HEK293 (cell line): ENCODE measurements at regions not wholly inside any gene's neighbourhood (a gene's known extent, or its start where the extent isn't known, plus 50 kb on each side); places are given as distances from the start of the nearest gene placed in this dataset.

Experiments used
- CTCF ChIA-PET: fragments of 350-600 bp; formaldehyde crosslinking; extraction: SDS; loops from one replicate; lab custom pipeline; 2021; ENCODE audit warnings: antibody characterized with exemption; lab: Yijun Ruan, JAX
- POLR2A ChIA-PET: fragments of 300-600 bp; formaldehyde crosslinking; extraction: SDS; loops from one replicate; lab custom pipeline; 2020; ENCODE audit warnings: antibody characterized with exemption, inconsistent platforms; lab: Yijun Ruan, JAX
- H3K27ac ChIP-seq: fragments of 200-500 bp; sonication (Bioruptor generic); 2 replicates; pipeline ENCODE4 v1.5.1; 2014; ENCODE audit warnings: low read depth, low read length, control low read depth, inconsistent platforms; ENCODE audit errors: extremely low read depth
- H3K36me3 ChIP-seq, 2 experiments: fragments of 200-500 bp in 1 of 2; sonication (Bioruptor generic) in 1 of 2; 1 replicate in 1 of 2; 2 replicates in 1 of 2; pipeline ENCODE4 v1.5.1; 2014 to 2017; ENCODE audit warnings: inconsistent platforms in 2 of 2, low read length in 2 of 2; ENCODE audit not compliant: control insufficient read depth in 2 of 2, insufficient read depth in 1 of 2
- H3K4me1 ChIP-seq: fragments of 200-500 bp; sonication (Bioruptor generic); 2 replicates; pipeline ENCODE4 v1.5.1; 2014; ENCODE audit warnings: mild to moderate bottlenecking, low read length, inconsistent platforms; ENCODE audit not compliant: control insufficient read depth, insufficient read depth
- H3K4me3 ChIP-seq: 2 replicates; pipeline ENCODE4 v1.5.1; 2011; ENCODE audit warnings: low read depth, mild to moderate bottlenecking, control low read depth, low read length, moderate library complexity
- H3K9me3 ChIP-seq: fragments of 200-500 bp; sonication (Bioruptor generic); 2 replicates; pipeline ENCODE4 v1.5.1; 2014; ENCODE audit warnings: low read depth, low read length, inconsistent platforms; ENCODE audit not compliant: control insufficient read depth, insufficient read depth
- AEBP2 ChIP-seq: fragments of 450-650 bp; formaldehyde crosslinking; IDR thresholded peaks from 2 replicates; pipeline ENCODE4 v1.5.1; 2016; ENCODE audit warnings: missing biosample characterization, missing genetic modification characterization, borderline replicate concordance
- ATF2 ChIP-seq: fragments of 450-650 bp; formaldehyde crosslinking; IDR thresholded peaks from 2 replicates; pipeline ENCODE4 v1.5.1; 2016; ENCODE audit warnings: missing biosample characterization, missing genetic modification characterization, low read depth
- GLIS2 ChIP-seq: fragments of 450-650 bp; formaldehyde crosslinking; IDR thresholded peaks from 2 replicates; pipeline ENCODE4 v1.5.1; 2016; ENCODE audit warnings: missing biosample characterization, missing genetic modification characterization
- HOXA7 ChIP-seq: sonication (generic); formaldehyde crosslinking; IDR thresholded peaks from 2 replicates; pipeline ENCODE4 v1.8.1; 2022; ENCODE audit warnings: missing genetic modification reagents, borderline replicate concordance
- KLF7 ChIP-seq: fragments of 450-650 bp; formaldehyde crosslinking; IDR thresholded peaks from 2 replicates; pipeline ENCODE4 v1.5.1; 2016; ENCODE audit warnings: missing biosample characterization, missing genetic modification characterization, borderline replicate concordance
- KLF9 ChIP-seq: fragments of 450-650 bp; formaldehyde crosslinking; IDR thresholded peaks from 2 replicates; pipeline ENCODE4 v1.5.1; 2016; ENCODE audit warnings: missing biosample characterization, missing genetic modification characterization, low read depth
- SCRT1 ChIP-seq: fragments of 450-650 bp; formaldehyde crosslinking; IDR thresholded peaks from 2 replicates; pipeline ENCODE4 v1.5.1; 2016; ENCODE audit warnings: missing biosample characterization, missing genetic modification characterization, borderline replicate concordance
- ZNF155 ChIP-seq: fragments of 450-650 bp; formaldehyde crosslinking; IDR thresholded peaks from 2 replicates; pipeline ENCODE4 v1.5.1; 2016; ENCODE audit warnings: missing biosample characterization, missing genetic modification characterization
- ZNF169 ChIP-seq: fragments of 450-650 bp; formaldehyde crosslinking; IDR thresholded peaks from 2 replicates; pipeline ENCODE4 v1.5.1; 2016; ENCODE audit warnings: missing biosample characterization, missing genetic modification characterization
- ZNF2 ChIP-seq: fragments of 450-650 bp; formaldehyde crosslinking; IDR thresholded peaks from 2 replicates; pipeline ENCODE4 v1.5.1; 2016; ENCODE audit warnings: missing biosample characterization, missing genetic modification characterization
- ZNF214 ChIP-seq: fragments of 450-650 bp; formaldehyde crosslinking; IDR thresholded peaks from 2 replicates; pipeline ENCODE4 v1.5.1; 2017; ENCODE audit warnings: missing biosample characterization, mild to moderate bottlenecking, missing genetic modification characterization, borderline replicate concordance
- ZNF302 ChIP-seq: fragments of 450-650 bp; formaldehyde crosslinking; IDR thresholded peaks from 2 replicates; pipeline ENCODE4 v1.5.1; 2016; ENCODE audit warnings: missing biosample characterization, missing genetic modification characterization, low read depth
- ZNF324 ChIP-seq: fragments of 450-650 bp; formaldehyde crosslinking; IDR thresholded peaks from 2 replicates; pipeline ENCODE4 v1.5.1; 2016; ENCODE audit warnings: missing biosample characterization, missing genetic modification characterization
- ZNF335 ChIP-seq: fragments of 450-650 bp; formaldehyde crosslinking; conservative IDR thresholded peaks from 2 replicates; pipeline ENCODE4 v1.5.1; 2016; ENCODE audit warnings: missing biosample characterization, missing genetic modification characterization
- ZNF350 ChIP-seq: fragments of 450-650 bp; formaldehyde crosslinking; IDR thresholded peaks from 2 replicates; pipeline ENCODE4 v1.5.0; 2017; ENCODE audit warnings: missing biosample characterization, mild to moderate bottlenecking, missing genetic modification characterization
- ZNF473 ChIP-seq: fragments of 450-650 bp; formaldehyde crosslinking; IDR thresholded peaks from 2 replicates; pipeline ENCODE4 v1.5.1; 2017; ENCODE audit warnings: missing biosample characterization, missing genetic modification characterization
- ZNF521 ChIP-seq: fragments of 450-650 bp; formaldehyde crosslinking; IDR thresholded peaks from 2 replicates; pipeline ENCODE4 v1.5.1; 2017; ENCODE audit warnings: missing biosample characterization, mild to moderate bottlenecking, missing genetic modification characterization
- ZNF560 ChIP-seq: fragments of 450-650 bp; formaldehyde crosslinking; IDR thresholded peaks from 2 replicates; pipeline ENCODE4 v1.5.1; 2017; ENCODE audit warnings: missing biosample characterization, missing genetic modification characterization, borderline replicate concordance
- ZNF600 ChIP-seq: fragments of 450-650 bp; formaldehyde crosslinking; IDR thresholded peaks from 2 replicates; pipeline ENCODE4 v1.5.1; 2016; ENCODE audit warnings: missing biosample characterization, missing genetic modification characterization
- ZNF626 ChIP-seq: fragments of 450-650 bp; sonication (Bioruptor Pico); formaldehyde crosslinking; IDR thresholded peaks from 2 replicates; pipeline ENCODE4 v1.5.1; 2018; ENCODE audit warnings: missing biosample characterization, missing genetic modification characterization, inconsistent platforms
- ZNF768 ChIP-seq: fragments of 450-650 bp; formaldehyde crosslinking; IDR thresholded peaks from 2 replicates; pipeline ENCODE4 v1.5.1; 2018; ENCODE audit warnings: missing biosample characterization, mild to moderate bottlenecking, missing genetic modification characterization
- ZNF777 ChIP-seq: fragments of 450-650 bp; formaldehyde crosslinking; IDR thresholded peaks from 2 replicates; pipeline ENCODE4 v1.5.1; 2017; ENCODE audit warnings: missing biosample characterization, missing genetic modification characterization, borderline replicate concordance
- ZSCAN23 ChIP-seq: fragments of 450-650 bp; formaldehyde crosslinking; IDR thresholded peaks from 2 replicates; pipeline ENCODE4 v1.5.1; 2016; ENCODE audit warnings: missing biosample characterization, missing genetic modification characterization
- ZSCAN4 ChIP-seq: fragments of 450-650 bp; formaldehyde crosslinking; IDR thresholded peaks from 2 replicates; pipeline ENCODE4 v1.5.1; 2017; ENCODE audit warnings: missing biosample characterization, missing genetic modification characterization
- TF ChIP-seq, protein P1 (sequence below): fragments of 450-650 bp; formaldehyde crosslinking; IDR thresholded peaks from 2 replicates; pipeline ENCODE4 v1.5.1; 2016; ENCODE audit warnings: missing biosample characterization, missing genetic modification characterization
- TF ChIP-seq, protein P2 (sequence below): fragments of 450-650 bp; formaldehyde crosslinking; IDR thresholded peaks from 2 replicates; pipeline ENCODE4 v1.5.1; 2016; ENCODE audit warnings: missing biosample characterization, missing genetic modification characterization

DNA sequence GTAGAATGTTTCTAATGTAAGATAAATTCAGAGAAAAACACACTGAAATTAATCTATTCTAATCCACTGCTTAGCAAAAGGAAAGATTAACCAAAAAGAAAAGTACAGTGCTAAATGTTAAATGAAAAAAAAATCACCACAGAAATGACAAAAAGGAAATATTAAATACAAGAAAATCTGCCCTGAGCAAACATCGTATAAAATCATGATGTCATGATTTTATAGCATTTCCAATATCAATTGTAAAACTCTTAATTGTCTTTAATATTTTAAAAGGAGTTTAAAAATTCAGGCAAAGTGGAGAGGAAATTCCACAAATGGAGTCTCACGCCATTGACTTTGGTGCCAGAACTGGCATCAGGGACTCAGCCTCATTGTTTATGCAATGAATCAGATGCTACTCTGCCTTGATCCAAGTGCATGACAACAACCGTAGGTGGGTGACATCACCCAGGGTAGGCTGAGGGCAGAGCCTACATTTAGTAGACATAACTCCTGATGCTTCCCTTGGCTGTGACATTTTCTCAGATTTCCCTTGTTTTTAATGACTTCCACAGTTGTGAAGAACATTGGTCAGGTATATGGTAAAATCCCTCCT is 696.8 kb downstream of the SEMA5A start:
- Histone ChIP-seq H3K36me3 (no peaks in the 10 kb centered on the region), H3K9me3 (no peaks in the 10 kb centered on the region; the same call in 1 of the 2 replicates), H3K4me3 (no peak overlapping the region), H3K27ac (no peak overlapping the region), H3K4me1 (no peaks in the 10 kb centered on the region)
- ChIA-PET POLR2A (no interaction called here), CTCF (no interaction called here)
- TF ChIP-seq ZNF302 (no peak), ATF2 (tag by site-specific recombination) (peak; percentile 79)

GRCh38 chr5:8851101-8851500 is 694.8 kb downstream of the SEMA5A start:
- TF ChIP-seq ZNF768 (tag by site-specific recombination) (no peak), ZNF169 (tag by site-specific recombination) (no peak), SCRT1 (tag by site-specific recombination) (no peak), ZNF2 (tag by site-specific recombination) (no peak), ZNF521 (tag by site-specific recombination) (no peak), ZNF777 (tag by site-specific recombination) (no peak), ZNF350 (tag by site-specific recombination) (no peak), ZSCAN23 (no peak), ZSCAN4 (tag by site-specific recombination) (no peak), ZNF626 (no peak), ZNF473 (no peak), ZNF214 (tag by site-specific recombination) (no peak)
- no peaks in the 10 kb centered on the region; the same call in 1 of the 2 replicates for H3K9me3 ChIP-seq
- no peaks in the 10 kb centered on the region for H3K4me1 ChIP-seq
- H3K27ac ChIP-seq: no peak overlapping the region
- ChIA-PET CTCF (interaction anchor here (0.5 to 0.7 kb wide), 2 partner anchors 15 to 19 kb away, joined by 3 to 5 read pairs; no protein-coding TSS in a partner anchor), POLR2A (no interaction called here)
- no peaks in the 10 kb centered on the region for H3K36me3 ChIP-seq
- no peak overlapping the region for H3K4me3 ChIP-seq

GRCh38 chr5:8857051-8857450 is 688.8 kb downstream of the SEMA5A start:
- ChIA-PET POLR2A (no interaction called here), CTCF (interaction anchor here (0.9 kb wide), 1 partner anchor 931 kb away, joined by 3 read pairs; no protein-coding TSS in a partner anchor)
- TF ChIP-seq GLIS2 (tag by site-specific recombination) (no peak), ZNF155 (tag by site-specific recombination) (no peak), HOXA7 (no peak), KLF9 (tag by site-specific recombination) (no peak), ZNF335 (tag by site-specific recombination) (no peak), ZNF324 (no peak), AEBP2 (tag by site-specific recombination) (no peak), ZNF560 (tag by site-specific recombination) (no peak), ZNF600 (tag by site-specific recombination) (no peak), KLF7 (tag by site-specific recombination) (no peak)
- TF ChIP-seq, protein P1, sequence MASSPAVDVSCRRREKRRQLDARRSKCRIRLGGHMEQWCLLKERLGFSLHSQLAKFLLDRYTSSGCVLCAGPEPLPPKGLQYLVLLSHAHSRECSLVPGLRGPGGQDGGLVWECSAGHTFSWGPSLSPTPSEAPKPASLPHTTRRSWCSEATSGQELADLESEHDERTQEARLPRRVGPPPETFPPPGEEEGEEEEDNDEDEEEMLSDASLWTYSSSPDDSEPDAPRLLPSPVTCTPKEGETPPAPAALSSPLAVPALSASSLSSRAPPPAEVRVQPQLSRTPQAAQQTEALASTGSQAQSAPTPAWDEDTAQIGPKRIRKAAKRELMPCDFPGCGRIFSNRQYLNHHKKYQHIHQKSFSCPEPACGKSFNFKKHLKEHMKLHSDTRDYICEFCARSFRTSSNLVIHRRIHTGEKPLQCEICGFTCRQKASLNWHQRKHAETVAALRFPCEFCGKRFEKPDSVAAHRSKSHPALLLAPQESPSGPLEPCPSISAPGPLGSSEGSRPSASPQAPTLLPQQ (tag by site-specific recombination): no peak
- TF ChIP-seq, protein P2, sequence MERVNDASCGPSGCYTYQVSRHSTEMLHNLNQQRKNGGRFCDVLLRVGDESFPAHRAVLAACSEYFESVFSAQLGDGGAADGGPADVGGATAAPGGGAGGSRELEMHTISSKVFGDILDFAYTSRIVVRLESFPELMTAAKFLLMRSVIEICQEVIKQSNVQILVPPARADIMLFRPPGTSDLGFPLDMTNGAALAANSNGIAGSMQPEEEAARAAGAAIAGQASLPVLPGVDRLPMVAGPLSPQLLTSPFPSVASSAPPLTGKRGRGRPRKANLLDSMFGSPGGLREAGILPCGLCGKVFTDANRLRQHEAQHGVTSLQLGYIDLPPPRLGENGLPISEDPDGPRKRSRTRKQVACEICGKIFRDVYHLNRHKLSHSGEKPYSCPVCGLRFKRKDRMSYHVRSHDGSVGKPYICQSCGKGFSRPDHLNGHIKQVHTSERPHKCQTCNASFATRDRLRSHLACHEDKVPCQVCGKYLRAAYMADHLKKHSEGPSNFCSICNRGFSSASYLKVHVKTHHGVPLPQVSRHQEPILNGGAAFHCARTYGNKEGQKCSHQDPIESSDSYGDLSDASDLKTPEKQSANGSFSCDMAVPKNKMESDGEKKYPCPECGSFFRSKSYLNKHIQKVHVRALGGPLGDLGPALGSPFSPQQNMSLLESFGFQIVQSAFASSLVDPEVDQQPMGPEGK: no peak

More at GRCh38 chr5:8857051-8857450, 688.8 kb downstream of the SEMA5A start:
- Histone ChIP-seq H3K4me1 (no peaks in the 10 kb centered on the region), H3K36me3 (no peaks in the 10 kb centered on the region), H3K27ac (no peak overlapping the region), H3K9me3 (no peaks in the 10 kb centered on the region), H3K4me3 (no peak overlapping the region)
